GM18951 (cell line): ENCODE measurements at regions not wholly inside any gene's neighbourhood (a gene's known extent, or its start where the extent isn't known, plus 50 kb on each side); places are given as distances from the start of the nearest gene placed in this dataset.
"Not testable (repeated sequence)": the region's sequence is repeated elsewhere in the genome, so short reads cannot be mapped to it uniquely, and the experiment has no call there.

ENCODE experiments used
- POLR2A ChIP-seq: IDR thresholded peaks from 4 replicates; pipeline ENCODE4 v1.6.1; 2011; ENCODE audit warnings: mild to moderate bottlenecking; ENCODE audit not compliant: insufficient read length, insufficient read depth; ENCODE audit errors: extremely low read depth
- in situ Hi-C: fragments of 300-500 bp; cut with MboI; formaldehyde crosslinking; loops from one replicate; pipeline ENCODE4 v1.12.0; 2022; ENCODE audit warnings: low sequenced_read_pairs, mixed read lengths, inconsistent platforms; ENCODE audit not compliant: unreplicated experiment

- in situ Hi-C loops: no loop called here
- no peak for TF ChIP-seq POLR2A
These were observed 387.2 kb downstream of the TBC1D32 start for GRCh38 chr6:120947111-120947510.

DNA sequence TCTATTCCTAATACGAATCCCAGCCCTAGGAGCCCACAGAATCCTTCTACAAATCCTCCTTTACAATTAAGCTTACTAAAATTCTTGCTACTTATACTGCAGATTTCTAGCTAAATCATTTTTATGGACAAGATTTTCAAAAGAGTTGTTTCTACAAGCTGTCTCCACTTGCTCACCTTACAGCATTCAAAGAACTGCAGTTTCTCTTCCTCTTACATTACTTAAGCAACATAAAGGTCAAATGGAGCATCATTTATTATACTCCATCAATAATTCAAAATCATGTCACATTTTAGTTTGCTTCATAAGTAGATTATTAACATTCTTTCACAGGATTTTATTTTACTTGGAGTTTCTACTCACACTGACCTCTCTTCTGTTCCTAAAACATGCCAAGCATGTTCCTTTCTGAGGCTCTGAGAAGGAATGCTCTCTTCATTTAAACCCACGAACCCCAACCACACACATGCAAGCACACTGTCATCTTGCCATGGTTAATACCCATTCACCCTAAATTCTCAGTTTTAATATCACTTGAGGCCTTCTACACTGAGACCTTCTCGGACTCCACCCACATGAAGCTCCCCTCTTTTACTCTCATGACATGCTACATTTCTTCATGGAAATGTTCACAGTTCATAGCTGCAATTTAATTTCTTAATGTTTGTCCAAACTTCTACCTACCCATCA, 388.2 kb downstream of the TBC1D32 start:
- TF ChIP-seq POLR2A: no peak
- in situ Hi-C loops: no loop called here

GRCh38 chr6:120938876-120939472, 395.3 kb downstream of the TBC1D32 start:
- in situ Hi-C loops: no loop called here
- no peak for TF ChIP-seq POLR2A

DNA sequence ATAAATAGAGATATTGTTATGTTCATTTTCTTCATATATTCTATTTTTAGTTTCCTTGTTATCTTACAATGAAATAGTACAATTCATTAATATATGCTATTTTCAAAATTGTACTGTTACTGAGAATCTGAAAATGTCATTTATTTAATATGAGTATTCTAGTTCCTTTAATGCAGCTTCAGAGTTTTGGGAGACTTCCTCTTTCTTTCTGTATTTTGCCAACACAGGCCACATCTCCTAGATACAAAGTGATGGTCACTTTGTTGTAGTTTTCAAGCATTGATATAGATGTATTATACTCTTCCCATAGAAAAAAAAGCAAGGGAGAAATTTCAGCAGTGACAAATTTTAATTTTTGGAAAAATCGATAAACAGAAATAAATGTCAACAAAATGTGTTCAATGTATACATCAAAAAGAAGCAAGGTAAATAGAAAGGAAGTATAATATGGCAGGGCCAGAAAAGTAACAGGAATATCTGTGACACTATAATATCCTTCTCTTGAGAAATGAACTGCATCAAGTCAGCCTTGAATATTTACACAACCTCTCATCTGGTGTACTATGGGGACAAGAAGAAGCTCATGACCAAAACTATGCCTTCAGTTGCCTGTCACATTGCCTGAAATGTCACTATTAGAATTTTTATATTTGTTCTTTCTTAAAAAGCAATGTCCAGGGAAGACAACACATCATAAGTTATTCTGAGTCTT, 396.0 kb downstream of the TBC1D32 start:
- in situ Hi-C loops: no loop called here
- TF ChIP-seq POLR2A: no peak

DNA sequence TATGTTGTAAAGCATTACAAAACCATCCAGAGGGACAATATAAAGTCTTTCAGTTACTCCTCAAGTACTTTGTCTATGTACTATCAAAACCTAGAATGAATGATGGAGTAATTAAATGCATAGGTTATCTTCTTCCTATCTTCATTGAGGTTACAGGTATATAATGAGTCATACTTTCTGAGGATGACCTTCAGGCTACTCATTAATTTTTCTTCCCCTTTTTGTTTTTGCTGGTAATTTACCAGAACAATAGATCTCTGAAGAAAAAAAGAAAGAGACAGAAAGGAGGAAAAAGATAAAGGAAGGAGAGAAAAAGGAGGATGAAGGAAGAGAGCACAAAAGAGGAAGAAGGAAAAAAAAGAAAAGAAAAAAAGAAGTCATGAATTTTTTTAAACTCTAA, 398.4 kb downstream of the TBC1D32 start:
- no peak for TF ChIP-seq POLR2A
- in situ Hi-C loops: no loop called here

DNA sequence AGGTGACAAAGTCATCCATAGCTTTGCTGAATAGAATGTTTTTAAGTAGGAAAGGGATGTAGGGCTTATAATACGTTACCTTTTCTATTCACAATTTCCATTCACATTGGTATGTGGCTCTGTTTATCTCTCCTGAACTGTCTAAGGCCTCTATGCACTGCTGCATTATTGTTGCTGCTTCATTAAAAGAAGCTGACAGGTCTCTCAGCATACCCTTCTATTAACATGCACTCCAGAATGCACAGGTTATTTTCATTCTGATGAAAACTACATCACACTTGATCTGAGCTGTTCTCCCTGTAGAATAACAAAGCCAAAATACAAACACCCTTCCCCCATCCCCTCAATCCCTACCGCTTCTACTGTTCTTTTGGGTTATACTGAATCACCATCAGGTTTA, 399.3 kb downstream of the TBC1D32 start:
- in situ Hi-C loops: no loop called here
- TF ChIP-seq POLR2A: no peak

GRCh38 chr6:120931520-120932180, 402.6 kb downstream of the TBC1D32 start:
- in situ Hi-C loops: not testable (repeated sequence)

GRCh38 chr6:120930500-120930899, 403.8 kb downstream of the TBC1D32 start:
- in situ Hi-C loops: not testable (repeated sequence)

DNA sequence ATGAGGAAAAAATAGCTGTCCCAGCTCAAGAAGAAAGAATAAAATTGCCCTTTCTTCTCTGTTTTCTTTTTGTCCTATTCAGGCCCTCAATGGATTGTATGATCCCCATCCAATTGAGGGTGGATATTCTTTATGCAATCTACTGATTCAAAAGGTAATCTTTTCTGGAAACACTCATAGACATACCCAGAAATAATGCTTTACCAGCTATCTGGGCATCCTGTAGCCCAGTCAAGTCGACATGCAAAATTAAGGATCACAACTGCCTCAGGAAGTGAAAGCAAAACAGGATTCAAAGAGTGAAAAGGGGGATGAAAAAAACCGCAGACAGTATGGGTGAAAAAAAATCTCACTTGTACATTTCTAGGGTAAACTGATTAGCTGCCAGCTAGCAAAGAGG, 410.1 kb downstream of the TBC1D32 start:
- in situ Hi-C loops: no loop called here
- TF ChIP-seq POLR2A: no peak

DNA sequence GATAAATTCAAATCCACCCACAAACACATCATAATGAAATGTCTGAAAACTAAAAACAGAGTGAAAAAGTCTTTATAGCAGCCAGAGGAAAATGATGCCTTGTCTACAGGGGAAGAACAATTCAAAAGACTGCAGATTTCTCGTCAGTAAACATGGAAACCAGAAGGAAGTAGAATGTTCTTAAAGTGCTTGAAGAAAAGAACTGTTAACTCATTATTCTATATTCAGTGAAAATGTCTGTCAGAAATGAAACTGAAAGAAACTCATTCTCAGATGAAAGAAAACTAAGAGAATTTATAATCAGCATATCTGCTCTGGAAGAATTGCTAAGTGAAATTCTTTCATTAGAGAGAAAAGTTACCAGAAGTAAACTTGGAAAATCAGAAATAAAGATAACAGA, 416.1 kb downstream of the TBC1D32 start:
- in situ Hi-C loops: no loop called here
- TF ChIP-seq POLR2A: no peak

GRCh38 chr6:120916844-120917243, 417.4 kb downstream of the TBC1D32 start:
- TF ChIP-seq POLR2A: no peak
- in situ Hi-C loops: no loop called here

- TF ChIP-seq POLR2A: no peak
- in situ Hi-C loops: no loop called here
These were observed 420.8 kb downstream of the TBC1D32 start for GRCh38 chr6:120913486-120913885.

GRCh38 chr6:120908767-120909166, 425.5 kb downstream of the TBC1D32 start:
- TF ChIP-seq POLR2A: no peak
- in situ Hi-C loops: no loop called here

DNA sequence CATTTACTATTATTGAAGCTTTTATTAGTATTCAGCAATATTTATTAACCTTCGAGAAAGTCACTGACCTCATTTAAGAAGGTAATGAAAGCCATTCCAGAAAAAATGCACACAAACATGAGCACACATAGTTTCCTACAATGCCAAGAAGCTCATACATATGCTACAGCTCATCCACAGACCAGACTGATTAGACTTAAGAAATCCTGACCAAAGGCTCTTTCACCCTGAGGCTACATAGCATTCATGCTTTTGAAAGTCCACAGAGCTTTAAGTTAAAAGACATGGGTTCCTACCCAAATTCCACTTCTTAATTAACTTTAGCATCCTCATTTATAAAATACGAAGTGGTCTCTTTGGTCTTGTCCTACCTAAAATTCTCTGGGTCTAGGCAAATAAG, 430.4 kb downstream of the TBC1D32 start:
- in situ Hi-C loops: no loop called here
- no peak for TF ChIP-seq POLR2A
